Transverse colon (tissue), 4 donors: ENCODE measurements at regions not wholly inside any gene's neighbourhood (a gene's known extent, or its start where the extent isn't known, plus 50 kb on each side); places are given as distances from the start of the nearest gene placed in this dataset.

Experiments used
- EP300 ChIP-seq: sonication (generic); formaldehyde crosslinking; IDR thresholded peaks from one replicate; pipeline ENCODE4 v1.6.1; 2017; ENCODE audit warnings: antibody characterized with exemption, low read depth
- POLR2A ChIP-seq: fragments of 450-650 bp; IDR thresholded peaks from one replicate; pipeline ENCODE4 v1.6.1; 2016; ENCODE audit warnings: antibody characterized with exemption, mild to moderate bottlenecking, moderate library complexity
- POLR2AphosphoS5 ChIP-seq, 3 donors: sonication (generic); formaldehyde crosslinking; IDR thresholded peaks; one replicate each; pipeline ENCODE4 v1.6.1; 2016; ENCODE audit warnings: antibody characterized with exemption in 3 of 3
- TF ChIP-seq, protein P1 (sequence below), 5 experiments: fragments of 200-600 bp in 3 of 5; fragments of 450-650 bp in 2 of 5; sonication (generic) in 3 of 5; IDR thresholded peaks; 1 replicate in 2 of 5; 2 replicates in 3 of 5; pipeline ENCODE4 v1.5.1; 2016 to 2017; ENCODE audit warnings: antibody characterized with exemption in 5 of 5, inconsistent platforms in 3 of 5, mild to moderate bottlenecking in 2 of 5, moderate library complexity in 1 of 5

DNA sequence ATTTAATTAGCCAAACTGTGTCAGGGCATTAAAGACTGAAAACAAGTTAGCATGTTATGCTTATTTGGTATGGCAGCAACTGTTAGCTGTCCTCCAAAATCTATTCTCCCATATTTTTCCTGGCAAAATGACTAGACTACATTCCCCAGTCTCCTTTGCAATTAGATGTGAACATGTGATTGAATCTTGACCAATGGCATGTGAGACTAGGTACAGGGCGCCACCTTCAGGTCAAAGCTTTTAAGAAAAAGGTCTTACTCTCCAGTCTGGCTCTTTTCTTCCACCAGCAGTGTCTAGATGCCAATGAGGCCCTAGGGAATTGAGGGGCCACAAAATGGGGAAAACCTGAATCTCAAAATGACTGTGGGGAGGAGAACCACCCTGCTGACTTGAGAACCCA, 408.2 kb downstream of the SMARCA1 start:
- TF ChIP-seq, protein P1, sequence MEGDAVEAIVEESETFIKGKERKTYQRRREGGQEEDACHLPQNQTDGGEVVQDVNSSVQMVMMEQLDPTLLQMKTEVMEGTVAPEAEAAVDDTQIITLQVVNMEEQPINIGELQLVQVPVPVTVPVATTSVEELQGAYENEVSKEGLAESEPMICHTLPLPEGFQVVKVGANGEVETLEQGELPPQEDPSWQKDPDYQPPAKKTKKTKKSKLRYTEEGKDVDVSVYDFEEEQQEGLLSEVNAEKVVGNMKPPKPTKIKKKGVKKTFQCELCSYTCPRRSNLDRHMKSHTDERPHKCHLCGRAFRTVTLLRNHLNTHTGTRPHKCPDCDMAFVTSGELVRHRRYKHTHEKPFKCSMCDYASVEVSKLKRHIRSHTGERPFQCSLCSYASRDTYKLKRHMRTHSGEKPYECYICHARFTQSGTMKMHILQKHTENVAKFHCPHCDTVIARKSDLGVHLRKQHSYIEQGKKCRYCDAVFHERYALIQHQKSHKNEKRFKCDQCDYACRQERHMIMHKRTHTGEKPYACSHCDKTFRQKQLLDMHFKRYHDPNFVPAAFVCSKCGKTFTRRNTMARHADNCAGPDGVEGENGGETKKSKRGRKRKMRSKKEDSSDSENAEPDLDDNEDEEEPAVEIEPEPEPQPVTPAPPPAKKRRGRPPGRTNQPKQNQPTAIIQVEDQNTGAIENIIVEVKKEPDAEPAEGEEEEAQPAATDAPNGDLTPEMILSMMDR (IDR thresholded peaks at IDR 0.05), result no peak
- TF ChIP-seq POLR2AphosphoS5 (IDR thresholded peaks at IDR 0.05) (no peak), POLR2A (no peak), EP300 (no peak)
